ENCODE measurements at regions not wholly inside any gene's neighbourhood (a gene's known extent, or its start where the extent isn't known, plus 50 kb on each side); places are given as distances from the start of the nearest gene placed in this dataset.

DNA sequence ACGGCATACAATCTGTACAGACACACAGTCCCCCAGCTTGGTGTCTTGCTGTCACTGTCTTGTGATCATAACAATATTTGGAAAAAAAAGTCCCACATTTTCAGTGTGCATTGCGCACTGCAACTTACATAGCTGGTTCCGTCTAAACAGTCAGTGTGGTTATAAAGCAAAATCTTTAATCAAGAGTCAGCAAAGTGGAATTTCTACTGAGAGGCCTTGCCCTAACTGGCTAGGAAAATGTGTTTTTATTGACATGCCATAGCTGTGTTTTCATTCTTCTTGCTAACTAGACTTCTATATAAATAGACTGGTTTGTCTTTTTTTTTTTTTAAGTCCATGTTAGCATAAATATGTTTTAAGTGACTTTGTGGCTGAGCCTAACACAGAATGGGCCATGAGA, 174.8 kb downstream of the POLR2M start:
- Histone ChIP-seq H3K27ac (ENCODE audit: low read depth, low read length) (no peak overlapping the region), H3K9me3 (ENCODE audit: insufficient read depth, low read depth, low read length) (peaks cover 2% of the 10 kb centered on the region), H4K8ac (ENCODE audit: low read depth, low read length) (no peak overlapping the region), H3K9ac (ENCODE audit: low read length) (no peak overlapping the region), H2BK5ac (ENCODE audit: low read depth, low read length, poor library complexity) (no peak overlapping the region), H3K18ac (ENCODE audit: low read length) (no peak overlapping the region), H3K27me3 (ENCODE audit: insufficient read depth, low read length) (no peaks in the 10 kb centered on the region), H3K4ac (ENCODE audit: low read depth, low read length) (no peak overlapping the region), H2AFZ (ENCODE audit: insufficient read depth, low read length, poor library complexity) (no peak overlapping the region), H3K36me3 (ENCODE audit: control insufficient read depth in 1 of 2, insufficient read depth in 2 of 2, low read length in 2 of 2) (no peaks in the 10 kb centered on the region), H2BK120ac (ENCODE audit: insufficient read depth, low read length, poor library complexity) (no peak overlapping the region), H3K14ac (ENCODE audit: low read length) (no peak overlapping the region), H4K12ac (ENCODE audit: low read depth, low read length) (no peak overlapping the region), H3K4me1 (ENCODE audit: control insufficient read depth in 1 of 2, insufficient read depth in 2 of 2, low read length in 2 of 2) (no peaks in the 10 kb centered on the region), H3K4me3 (ENCODE audit: low read depth, low read length) (no peak overlapping the region), H3K23ac (ENCODE audit: low read length) (no peak overlapping the region), H3K79me1 (ENCODE audit: low read length) (no peaks in the 10 kb centered on the region), H3K79me2 (ENCODE audit: control insufficient read depth, insufficient read depth, low read length, poor library complexity) (no peaks in the 10 kb centered on the region), H4K91ac (ENCODE audit: low read depth, low read length) (no peak overlapping the region), H2BK12ac (ENCODE audit: low read length) (no peak overlapping the region), H2AK5ac (ENCODE audit: low read length) (no peak overlapping the region), H3K4me2 (ENCODE audit: low read length) (no peak overlapping the region)
- DNase-seq: no peak
- WGBS (ENCODE audit: extremely low coverage, insufficient coverage, insufficient read length): no CpG with 5 or more reads among the region's 3 CpGs

DNA sequence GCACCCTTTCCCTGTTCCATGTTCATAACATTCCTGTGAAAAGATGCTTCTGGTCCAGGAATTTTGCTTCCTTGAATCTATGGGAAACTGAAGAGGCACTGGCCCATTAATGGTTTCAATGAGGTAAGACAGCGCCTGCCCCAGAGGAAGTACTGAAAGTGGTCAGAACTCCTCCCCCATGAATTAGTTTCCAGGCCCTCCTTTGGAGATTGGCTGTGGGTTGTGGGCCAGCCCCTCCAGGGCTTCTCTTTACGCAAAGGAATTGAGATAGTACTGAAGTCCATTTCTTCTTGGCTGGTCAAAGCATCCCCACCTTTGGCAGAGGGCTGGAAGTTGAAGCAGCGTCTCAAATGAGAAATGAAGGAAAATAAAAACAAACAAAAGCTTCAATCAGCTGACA, 175.5 kb downstream of the POLR2M start:
- Histone ChIP-seq H2BK120ac (ENCODE audit: insufficient read depth, low read length, poor library complexity) (no peak overlapping the region), H3K79me1 (ENCODE audit: low read length) (no peaks in the 10 kb centered on the region), H3K4ac (ENCODE audit: low read depth, low read length) (no peak overlapping the region)

DNA sequence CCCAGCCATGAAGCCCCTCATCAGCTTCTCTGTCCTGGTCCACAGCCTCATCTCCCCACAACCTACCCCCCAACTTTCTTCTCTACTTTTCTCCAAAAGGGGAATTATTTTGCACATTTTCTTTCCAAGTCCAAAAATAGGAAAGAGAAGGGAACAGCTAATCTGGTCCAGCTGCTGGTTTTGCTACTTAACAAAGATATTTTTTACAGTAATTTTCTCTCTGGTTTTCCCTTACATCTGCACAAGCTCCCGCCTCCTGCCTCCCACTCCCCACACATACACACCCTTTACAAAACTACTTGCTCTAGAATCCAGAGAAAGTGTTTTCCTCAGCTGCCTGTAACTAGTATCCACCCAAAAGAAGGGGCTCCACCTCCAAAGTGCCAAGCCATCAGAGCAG, 177.2 kb downstream of the POLR2M start:
- DNase-seq: no peak
- H3K9ac ChIP-seq (ENCODE audit: low read length): no peak overlapping the region
- no peaks in the 10 kb centered on the region for H3K4me1 ChIP-seq (ENCODE audit: control insufficient read depth in 1 of 2, insufficient read depth in 2 of 2, low read length in 2 of 2)
- H4K8ac ChIP-seq (ENCODE audit: low read depth, low read length): no peak overlapping the region
- H2AFZ ChIP-seq (ENCODE audit: insufficient read depth, low read length, poor library complexity): no peak overlapping the region
- H3K4ac ChIP-seq (ENCODE audit: low read depth, low read length): no peak overlapping the region
- no peaks in the 10 kb centered on the region for H3K79me1 ChIP-seq (ENCODE audit: low read length)
- H3K4me3 ChIP-seq (ENCODE audit: low read depth, low read length): no peak overlapping the region
- no peaks in the 10 kb centered on the region for H3K79me2 ChIP-seq (ENCODE audit: control insufficient read depth, insufficient read depth, low read length, poor library complexity)
- no peak overlapping the region for H2BK5ac ChIP-seq (ENCODE audit: low read depth, low read length, poor library complexity)
- no peak overlapping the region for H2BK12ac ChIP-seq (ENCODE audit: low read length)
- no peak overlapping the region for H4K91ac ChIP-seq (ENCODE audit: low read depth, low read length)
- no peak overlapping the region for H3K27ac ChIP-seq (ENCODE audit: low read depth, low read length)
- H2BK120ac ChIP-seq (ENCODE audit: insufficient read depth, low read length, poor library complexity): no peak overlapping the region
- WGBS (ENCODE audit: extremely low coverage, insufficient coverage, insufficient read length): no CpG with 5 or more reads among the region's 1 CpG
- H3K4me2 ChIP-seq (ENCODE audit: low read length): no peak overlapping the region
- H4K12ac ChIP-seq (ENCODE audit: low read depth, low read length): no peak overlapping the region
- H3K27me3 ChIP-seq (ENCODE audit: insufficient read depth, low read length): no peaks in the 10 kb centered on the region
- H3K23ac ChIP-seq (ENCODE audit: low read length): no peak overlapping the region
- peaks cover 2% of the 10 kb centered on the region for H3K9me3 ChIP-seq (ENCODE audit: insufficient read depth, low read depth, low read length)
- H3K36me3 ChIP-seq (ENCODE audit: control insufficient read depth in 1 of 2, insufficient read depth in 2 of 2, low read length in 2 of 2): no peaks in the 10 kb centered on the region
- no peak overlapping the region for H2AK5ac ChIP-seq (ENCODE audit: low read length)
- H3K18ac ChIP-seq (ENCODE audit: low read length): no peak overlapping the region
- no peak overlapping the region for H3K14ac ChIP-seq (ENCODE audit: low read length)

More for the DNA sequence above, 175.5 kb downstream of the POLR2M start:
- H3K79me2 ChIP-seq (ENCODE audit: control insufficient read depth, insufficient read depth, low read length, poor library complexity): no peaks in the 10 kb centered on the region
- no peak overlapping the region for H4K91ac ChIP-seq (ENCODE audit: low read depth, low read length)
- H3K23ac ChIP-seq (ENCODE audit: low read length): no peak overlapping the region
- H3K27ac ChIP-seq (ENCODE audit: low read depth, low read length): no peak overlapping the region
- no peak overlapping the region for H3K18ac ChIP-seq (ENCODE audit: low read length)
- no peak for DNase-seq
- no peak overlapping the region for H3K4me3 ChIP-seq (ENCODE audit: low read depth, low read length)
- peaks cover 2% of the 10 kb centered on the region for H3K9me3 ChIP-seq (ENCODE audit: insufficient read depth, low read depth, low read length)
- no peaks in the 10 kb centered on the region for H3K36me3 ChIP-seq (ENCODE audit: control insufficient read depth in 1 of 2, insufficient read depth in 2 of 2, low read length in 2 of 2)
- H2BK12ac ChIP-seq (ENCODE audit: low read length): no peak overlapping the region
- H3K9ac ChIP-seq (ENCODE audit: low read length): no peak overlapping the region
- WGBS (ENCODE audit: extremely low coverage, insufficient coverage, insufficient read length): no CpG with 5 or more reads among the region's 3 CpGs
- H3K27me3 ChIP-seq (ENCODE audit: insufficient read depth, low read length): no peaks in the 10 kb centered on the region
- no peaks in the 10 kb centered on the region for H3K4me1 ChIP-seq (ENCODE audit: control insufficient read depth in 1 of 2, insufficient read depth in 2 of 2, low read length in 2 of 2)
- H2AK5ac ChIP-seq (ENCODE audit: low read length): no peak overlapping the region
- H2BK5ac ChIP-seq (ENCODE audit: low read depth, low read length, poor library complexity): no peak overlapping the region
- no peak overlapping the region for H2AFZ ChIP-seq (ENCODE audit: insufficient read depth, low read length, poor library complexity)
- H4K12ac ChIP-seq (ENCODE audit: low read depth, low read length): no peak overlapping the region
- no peak overlapping the region for H4K8ac ChIP-seq (ENCODE audit: low read depth, low read length)
- no peak overlapping the region for H3K14ac ChIP-seq (ENCODE audit: low read length)
- no peak overlapping the region for H3K4me2 ChIP-seq (ENCODE audit: low read length)

DNA sequence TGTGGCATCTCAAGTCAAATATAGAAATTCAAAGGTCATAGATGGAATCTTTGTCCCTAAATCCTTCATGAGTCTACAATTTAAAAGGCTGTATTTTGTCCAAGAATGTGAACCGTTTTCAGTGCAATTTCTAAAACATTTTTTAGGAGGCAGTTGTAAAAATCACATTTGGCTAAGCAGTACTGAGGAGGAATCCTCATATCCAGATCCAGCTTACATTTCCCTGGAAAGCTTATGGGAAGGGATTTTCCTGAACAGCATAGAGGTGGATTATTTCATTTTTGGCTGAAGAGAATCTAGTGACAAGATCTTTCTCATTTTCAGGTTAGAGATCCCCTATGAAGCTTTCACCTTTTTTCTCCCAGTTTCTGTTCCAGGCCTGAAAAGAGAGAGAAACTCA, 178.4 kb downstream of the POLR2M start:
- Histone ChIP-seq H4K8ac (ENCODE audit: low read depth, low read length) (no peak overlapping the region), H3K79me1 (ENCODE audit: low read length) (no peaks in the 10 kb centered on the region), H2AFZ (ENCODE audit: insufficient read depth, low read length, poor library complexity) (no peak overlapping the region), H3K4me1 (ENCODE audit: control insufficient read depth in 1 of 2, insufficient read depth in 2 of 2, low read length in 2 of 2) (no peaks in the 10 kb centered on the region), H3K79me2 (ENCODE audit: control insufficient read depth, insufficient read depth, low read length, poor library complexity) (no peaks in the 10 kb centered on the region), H3K27me3 (ENCODE audit: insufficient read depth, low read length) (no peaks in the 10 kb centered on the region), H4K12ac (ENCODE audit: low read depth, low read length) (no peak overlapping the region), H3K4me3 (ENCODE audit: low read depth, low read length) (no peak overlapping the region), H3K14ac (ENCODE audit: low read length) (no peak overlapping the region), H3K4me2 (ENCODE audit: low read length) (no peak overlapping the region), H3K18ac (ENCODE audit: low read length) (no peak overlapping the region), H4K91ac (ENCODE audit: low read depth, low read length) (no peak overlapping the region), H3K23ac (ENCODE audit: low read length) (no peak overlapping the region), H3K9me3 (ENCODE audit: insufficient read depth, low read depth, low read length) (peaks cover 2% of the 10 kb centered on the region), H2AK5ac (ENCODE audit: low read length) (no peak overlapping the region), H3K9ac (ENCODE audit: low read length) (no peak overlapping the region), H2BK5ac (ENCODE audit: low read depth, low read length, poor library complexity) (no peak overlapping the region), H3K27ac (ENCODE audit: low read depth, low read length) (no peak overlapping the region), H2BK120ac (ENCODE audit: insufficient read depth, low read length, poor library complexity) (no peak overlapping the region), H3K36me3 (ENCODE audit: control insufficient read depth in 1 of 2, insufficient read depth in 2 of 2, low read length in 2 of 2) (no peaks in the 10 kb centered on the region), H2BK12ac (ENCODE audit: low read length) (no peak overlapping the region), H3K4ac (ENCODE audit: low read depth, low read length) (no peak overlapping the region)
- WGBS (ENCODE audit: extremely low coverage, insufficient coverage, insufficient read length): no CpG with 5 or more reads among the region's 1 CpG
- no peak for DNase-seq

All from trophoblast cell (in vitro differentiated cells and primary cell).